Smooth muscle cell (in vitro differentiated cells): ENCODE measurements at regions not wholly inside any gene's neighbourhood (a gene's known extent, or its start where the extent isn't known, plus 50 kb on each side); places are given as distances from the start of the nearest gene placed in this dataset.
"Not testable (repeated sequence)": the region's sequence is repeated elsewhere in the genome, so short reads cannot be mapped to it uniquely, and the experiment has no call there.

Experiments
- DNase-seq: peaks from one replicate; lab custom pipeline; 2025; ENCODE audit not compliant: unreplicated experiment; lab: John Stamatoyannopoulos, UW
- H2AFZ ChIP-seq: fragments of 200-600 bp; sonication (generic); 2 replicates; pipeline ENCODE4 v1.6.0; 2016; ENCODE audit warnings: antibody characterized with exemption, low read depth, mild to moderate bottlenecking
- H3F3A ChIP-seq: fragments of 200-600 bp; sonication (generic); 2 replicates; pipeline ENCODE4 v1.6.0; 2017; ENCODE audit warnings: antibody characterized with exemption, low read depth
- H3K27ac ChIP-seq: fragments of 200-600 bp; sonication (generic); 2 replicates; pipeline ENCODE4 v1.5.1; 2016; ENCODE audit warnings: low read depth, mild to moderate bottlenecking
- H3K27me3 ChIP-seq: fragments of 200-600 bp; sonication (generic); 2 replicates; pipeline ENCODE4 v1.6.1; 2016; ENCODE audit warnings: low read depth, mild to moderate bottlenecking
- H3K36me3 ChIP-seq: fragments of 200-600 bp; sonication (generic); 2 replicates; pipeline ENCODE4 v1.5.1; 2016; ENCODE audit warnings: low read depth
- H3K4me1 ChIP-seq: fragments of 200-600 bp; sonication (generic); 2 replicates; pipeline ENCODE4 v1.5.1; 2016; ENCODE audit warnings: low read depth
- H3K4me2 ChIP-seq: fragments of 200-600 bp; sonication (generic); 2 replicates; pipeline ENCODE4 v1.6.0; 2016; ENCODE audit warnings: mild to moderate bottlenecking
- H3K4me3 ChIP-seq: fragments of 200-600 bp; sonication (generic); 2 replicates; pipeline ENCODE4 v1.5.1; 2016; ENCODE audit warnings: mild to moderate bottlenecking
- H3K79me2 ChIP-seq: fragments of 200-600 bp; sonication (generic); 2 replicates; pipeline ENCODE4 v1.6.0; 2016; ENCODE audit warnings: low read depth, mild to moderate bottlenecking
- H3K9ac ChIP-seq: fragments of 200-600 bp; sonication (generic); 2 replicates; pipeline ENCODE4 v1.6.0; 2016; ENCODE audit warnings: low read depth
- H3K9me3 ChIP-seq: fragments of 200-600 bp; sonication (generic); replicated peaks from 2 replicates; pipeline ENCODE4 v1.5.1; 2016; ENCODE audit warnings: low read depth
- H4K20me1 ChIP-seq: fragments of 200-600 bp; sonication (generic); 2 replicates; pipeline ENCODE4 v1.6.0; 2016; ENCODE audit warnings: low read depth
- CTCF ChIP-seq: fragments of 200-600 bp; sonication (generic); IDR thresholded peaks from 2 replicates; pipeline ENCODE4 v1.5.1; 2017; ENCODE audit warnings: borderline replicate concordance, mild to moderate bottlenecking, antibody characterized with exemption; ENCODE audit not compliant: insufficient read depth, poor library complexity, severe bottlenecking
- WGBS: methylation state at CpG from one replicate; pipeline ENCODE4 v1.1.7; 2016; ENCODE audit warnings: low lambda C conversion rate; 5-methylcytosine and 5-hydroxymethylcytosine counted together

GRCh38 chr5:99019254-99019653 is 90.4 kb upstream of the CHD1 start:
- H3K27ac ChIP-seq, result peak overlapping the region; percentile 87
- H3K4me1 ChIP-seq, result peaks cover 3% of the 10 kb centered on the region
- WGBS, result 65% methylated on average over 6 of the region's 6 CpGs
- no peak overlapping the region for H3K9ac ChIP-seq
- H3K4me2 ChIP-seq, result peak overlapping the region; percentile 42
- no peaks in the 10 kb centered on the region for H3K36me3 ChIP-seq
- DNase-seq, result no peak
- no peaks in the 10 kb centered on the region for H4K20me1 ChIP-seq
- H2AFZ ChIP-seq, result no peak overlapping the region
- H3K9me3 ChIP-seq, result no peaks in the 10 kb centered on the region
- peaks cover 9% of the 10 kb centered on the region for H3K27me3 ChIP-seq
- H3K79me2 ChIP-seq, result no peaks in the 10 kb centered on the region
- peaks cover 3% of the 10 kb centered on the region for H3F3A ChIP-seq
- no peak overlapping the region for H3K4me3 ChIP-seq
- TF ChIP-seq CTCF, result no peak

- no peak overlapping the region for H3K4me2 ChIP-seq
- H3K9me3 ChIP-seq, result no peaks in the 10 kb centered on the region
- no peaks in the 10 kb centered on the region for H3K4me1 ChIP-seq
- H2AFZ ChIP-seq, result no peak overlapping the region
- H3K27me3 ChIP-seq, result no peaks in the 10 kb centered on the region
- H4K20me1 ChIP-seq, result no peaks in the 10 kb centered on the region
- no peaks in the 10 kb centered on the region for H3F3A ChIP-seq
- 45% methylated on average over 2 of the region's 3 CpGs for WGBS
- no peak for DNase-seq
- H3K79me2 ChIP-seq, result no peaks in the 10 kb centered on the region
- no peak for TF ChIP-seq CTCF
- no peak overlapping the region for H3K9ac ChIP-seq
- H3K4me3 ChIP-seq, result no peak overlapping the region
- H3K27ac ChIP-seq, result no peak overlapping the region
- H3K36me3 ChIP-seq, result no peaks in the 10 kb centered on the region
Measured at GRCh38 chr5:99010294-99010693, 81.5 kb upstream of the CHD1 start.

- not testable (repeated sequence) for H4K20me1 ChIP-seq, H3K9ac ChIP-seq, H3K4me1 ChIP-seq, H3K4me3 ChIP-seq, H3F3A ChIP-seq, H3K27me3 ChIP-seq, H3K79me2 ChIP-seq, DNase-seq, H3K36me3 ChIP-seq, H2AFZ ChIP-seq, H3K27ac ChIP-seq, H3K9me3 ChIP-seq, H3K4me2 ChIP-seq
- WGBS, result 91% methylated on average over 2 of the region's 2 CpGs
Measured at GRCh38 chr5:99008009-99008408, 79.2 kb upstream of the CHD1 start.

- Histone ChIP-seq H3K79me2 (no peaks in the 10 kb centered on the region), H3K36me3 (no peaks in the 10 kb centered on the region), H3K27me3 (no peaks in the 10 kb centered on the region), H3K9me3 (no peaks in the 10 kb centered on the region), H4K20me1 (no peaks in the 10 kb centered on the region), H2AFZ (no peak overlapping the region), H3K4me3 (no peak overlapping the region), H3K4me1 (no peaks in the 10 kb centered on the region), H3K27ac (no peak overlapping the region), H3K9ac (no peak overlapping the region), H3F3A (no peaks in the 10 kb centered on the region), H3K4me2 (no peak overlapping the region)
- no peak for TF ChIP-seq CTCF
- WGBS, result 88% methylated on average over 1 of the region's 1 CpG
- DNase-seq, result no peak
Measured at GRCh38 chr5:99005506-99005905, 76.7 kb upstream of the CHD1 start.
